ENCODE measurements at regions not wholly inside any gene's neighbourhood (a gene's known extent, or its start where the extent isn't known, plus 50 kb on each side); places are given as distances from the start of the nearest gene placed in this dataset.

GRCh38 chr5:25754895-25755294 is 1110.1 kb upstream of the CDH10 start:
- TF ChIP-seq CTCF (IDR thresholded peaks at IDR 0.05) (no peak), POLR2A (IDR thresholded peaks at IDR 0.05) (no peak)

All from lower leg skin (tissue), 3 donors.